GM12878 (cell line): ENCODE measurements at regions not wholly inside any gene's neighbourhood (a gene's known extent, or its start where the extent isn't known, plus 50 kb on each side); places are given as distances from the start of the nearest gene placed in this dataset.

ENCODE experiments used
- EP300 ChIP-seq, 2 experiments: fragments of 150-350 bp in 1 of 2; IDR thresholded peaks; 2 replicates each; pipeline ENCODE4 v1.6.1; 2011 to 2012; ENCODE audit warnings: low read depth in 2 of 2, low read length in 2 of 2, borderline replicate concordance in 1 of 2, improper control_type of control experiment in 1 of 2, inconsistent platforms in 1 of 2; ENCODE audit not compliant: control insufficient read depth in 1 of 2
- EZH2 ChIP-seq: IDR thresholded peaks from 2 replicates; pipeline ENCODE4 v1.6.1; 2012; ENCODE audit warnings: low read depth, mild to moderate bottlenecking, control low read depth, inconsistent platforms, low read length, borderline replicate concordance; ENCODE audit not compliant: control insufficient read depth
- MTA2 ChIP-seq: fragments of 450-650 bp; IDR thresholded peaks from 2 replicates; pipeline ENCODE4 v1.6.1; 2016; ENCODE audit warnings: low read depth, mild to moderate bottlenecking, moderate library complexity
- MXI1 ChIP-seq: fragments of 150-350 bp; IDR thresholded peaks from 2 replicates; pipeline ENCODE4 v1.6.1; 2011; ENCODE audit warnings: low read depth, mild to moderate bottlenecking, inconsistent platforms, low read length, improper control_type of control experiment
- RAD21 ChIP-seq: IDR thresholded peaks from 2 replicates; pipeline ENCODE4 v1.6.1; 2011; ENCODE audit warnings: mild to moderate bottlenecking, low read depth, low read length, moderate library complexity; ENCODE audit not compliant: insufficient read depth
- SP1 ChIP-seq: IDR thresholded peaks from one replicate; pipeline ENCODE4 v1.6.1; 2011; ENCODE audit warnings: low read depth, low read length
- ZNF217 ChIP-seq: fragments of 450-650 bp; IDR thresholded peaks from 2 replicates; pipeline ENCODE4 v1.6.1; 2017; ENCODE audit warnings: antibody characterized with exemption, mild to moderate bottlenecking
- TF ChIP-seq, protein P1 (sequence below), 3 experiments: IDR thresholded peaks in 2 of 3; conservative IDR thresholded peaks in 1 of 3; 2 replicates each; pipeline ENCODE4 v1.5.1; 2011; ENCODE audit warnings: low read depth in 3 of 3, low read length in 3 of 3, mild to moderate bottlenecking in 3 of 3, control low read depth in 2 of 3, moderate library complexity in 2 of 3, inconsistent platforms in 1 of 3, mixed read lengths in 1 of 3; ENCODE audit not compliant: control insufficient read depth in 2 of 3, insufficient read depth in 1 of 3; ENCODE audit errors: extremely low read depth in 1 of 3
- TF ChIP-seq, protein P2 (sequence below): IDR thresholded peaks from 2 replicates; pipeline ENCODE4 v1.6.1; 2011; ENCODE audit warnings: low read depth, mild to moderate bottlenecking, low read length, moderate library complexity, borderline replicate concordance; ENCODE audit errors: extremely low read depth
- TF ChIP-seq, protein P3 (sequence below): IDR thresholded peaks from 2 replicates; pipeline ENCODE4 v1.6.1; 2012; ENCODE audit warnings: low read depth, low read length, improper control_type of control experiment
- TF ChIP-seq, protein P4 (sequence below): IDR thresholded peaks from 2 replicates; pipeline ENCODE4 v1.6.1; 2012; ENCODE audit warnings: low read depth, low read length, improper control_type of control experiment

DNA sequence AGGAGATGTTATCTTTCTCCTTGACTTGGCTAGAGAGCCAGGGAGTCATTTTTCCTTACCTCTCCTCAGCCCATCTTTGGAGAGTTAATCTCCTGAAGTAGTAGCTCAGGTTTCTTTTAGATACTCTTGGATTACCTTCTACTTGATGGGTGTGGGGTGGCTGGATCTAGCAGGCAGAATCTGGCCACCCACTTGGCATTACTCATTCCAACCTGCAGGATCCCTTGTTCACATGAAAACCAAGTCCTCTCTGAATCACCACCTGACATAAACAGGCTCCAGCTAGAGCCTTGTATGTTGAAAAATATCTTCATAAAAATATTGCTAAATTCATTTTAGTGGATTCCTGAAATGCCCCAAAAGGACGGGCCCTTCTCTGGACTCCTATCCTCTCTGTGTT is 250.6 kb upstream of the PLET1 start:
- TF ChIP-seq SP1 = no peak
- no peak for TF ChIP-seq RAD21
- no peak for TF ChIP-seq MTA2
- no peak for TF ChIP-seq EZH2
- TF ChIP-seq, protein P1, sequence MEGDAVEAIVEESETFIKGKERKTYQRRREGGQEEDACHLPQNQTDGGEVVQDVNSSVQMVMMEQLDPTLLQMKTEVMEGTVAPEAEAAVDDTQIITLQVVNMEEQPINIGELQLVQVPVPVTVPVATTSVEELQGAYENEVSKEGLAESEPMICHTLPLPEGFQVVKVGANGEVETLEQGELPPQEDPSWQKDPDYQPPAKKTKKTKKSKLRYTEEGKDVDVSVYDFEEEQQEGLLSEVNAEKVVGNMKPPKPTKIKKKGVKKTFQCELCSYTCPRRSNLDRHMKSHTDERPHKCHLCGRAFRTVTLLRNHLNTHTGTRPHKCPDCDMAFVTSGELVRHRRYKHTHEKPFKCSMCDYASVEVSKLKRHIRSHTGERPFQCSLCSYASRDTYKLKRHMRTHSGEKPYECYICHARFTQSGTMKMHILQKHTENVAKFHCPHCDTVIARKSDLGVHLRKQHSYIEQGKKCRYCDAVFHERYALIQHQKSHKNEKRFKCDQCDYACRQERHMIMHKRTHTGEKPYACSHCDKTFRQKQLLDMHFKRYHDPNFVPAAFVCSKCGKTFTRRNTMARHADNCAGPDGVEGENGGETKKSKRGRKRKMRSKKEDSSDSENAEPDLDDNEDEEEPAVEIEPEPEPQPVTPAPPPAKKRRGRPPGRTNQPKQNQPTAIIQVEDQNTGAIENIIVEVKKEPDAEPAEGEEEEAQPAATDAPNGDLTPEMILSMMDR (IDR thresholded peaks at IDR 0.05 in 2 of 3, conservative IDR thresholded peaks at IDR 0.05 in 1 of 3; ENCODE audit: control insufficient read depth in 2 of 3, extremely low read depth in 1 of 3, insufficient read depth in 1 of 3, low read depth in 3 of 3, low read length in 3 of 3) = no peak
- TF ChIP-seq, protein P2, sequence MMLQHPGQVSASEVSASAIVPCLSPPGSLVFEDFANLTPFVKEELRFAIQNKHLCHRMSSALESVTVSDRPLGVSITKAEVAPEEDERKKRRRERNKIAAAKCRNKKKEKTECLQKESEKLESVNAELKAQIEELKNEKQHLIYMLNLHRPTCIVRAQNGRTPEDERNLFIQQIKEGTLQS = no peak
- TF ChIP-seq, protein P3, sequence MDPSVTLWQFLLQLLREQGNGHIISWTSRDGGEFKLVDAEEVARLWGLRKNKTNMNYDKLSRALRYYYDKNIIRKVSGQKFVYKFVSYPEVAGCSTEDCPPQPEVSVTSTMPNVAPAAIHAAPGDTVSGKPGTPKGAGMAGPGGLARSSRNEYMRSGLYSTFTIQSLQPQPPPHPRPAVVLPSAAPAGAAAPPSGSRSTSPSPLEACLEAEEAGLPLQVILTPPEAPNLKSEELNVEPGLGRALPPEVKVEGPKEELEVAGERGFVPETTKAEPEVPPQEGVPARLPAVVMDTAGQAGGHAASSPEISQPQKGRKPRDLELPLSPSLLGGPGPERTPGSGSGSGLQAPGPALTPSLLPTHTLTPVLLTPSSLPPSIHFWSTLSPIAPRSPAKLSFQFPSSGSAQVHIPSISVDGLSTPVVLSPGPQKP = no peak
- TF ChIP-seq ZNF217 = no peak
- TF ChIP-seq EP300 (IDR thresholded peaks at IDR 0.05; ENCODE audit: borderline replicate concordance in 1 of 2, control insufficient read depth in 1 of 2, low read depth in 2 of 2, low read length in 2 of 2) = no peak
- TF ChIP-seq MXI1 = no peak
- TF ChIP-seq, protein P4, sequence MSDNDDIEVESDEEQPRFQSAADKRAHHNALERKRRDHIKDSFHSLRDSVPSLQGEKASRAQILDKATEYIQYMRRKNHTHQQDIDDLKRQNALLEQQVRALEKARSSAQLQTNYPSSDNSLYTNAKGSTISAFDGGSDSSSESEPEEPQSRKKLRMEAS = no peak
